SK-N-SH treated with all-trans-retinoic acid at 6 μM for 48 hours (cell line): ENCODE measurements at regions not wholly inside any gene's neighbourhood (a gene's known extent, or its start where the extent isn't known, plus 50 kb on each side); places are given as distances from the start of the nearest gene placed in this dataset.

Experiments used
- ATAC-seq: fragments of 200-7000 bp; cut with Tn5 transposase; 3 replicates; pipeline ENCODE4 v1.9.1; 2020; ENCODE audit warnings: mild to moderate bottlenecking, moderate library complexity
- ARNTL ChIP-seq: fragments of 450-650 bp; formaldehyde crosslinking; IDR thresholded peaks from 2 replicates; pipeline ENCODE4 v1.5.0; 2020; ENCODE audit warnings: low read depth, mild to moderate bottlenecking, moderate library complexity, borderline replicate concordance
- BACH2 ChIP-seq: fragments of 250-450 bp; sonication (Bioruptor Pico); IDR thresholded peaks from 2 replicates; pipeline ENCODE4 v1.9.0; 2021; ENCODE audit warnings: mild to moderate bottlenecking, borderline replicate concordance
- CREB5 ChIP-seq: fragments of 250-450 bp; sonication (Bioruptor Pico); IDR thresholded peaks from 2 replicates; pipeline ENCODE4 v1.5.1; 2020; ENCODE audit warnings: low read depth, mild to moderate bottlenecking, moderate library complexity
- CSDC2 ChIP-seq: fragments of 250-450 bp; sonication (Bioruptor Pico); IDR thresholded peaks from 2 replicates; pipeline ENCODE4 v1.5.0; 2020; ENCODE audit warnings: mild to moderate bottlenecking, moderate library complexity
- CSRNP3 ChIP-seq: fragments of 250-450 bp; sonication (Bioruptor Pico); IDR thresholded peaks from 2 replicates; pipeline ENCODE4 v1.5.1; 2021; ENCODE audit warnings: mild to moderate bottlenecking, moderate library complexity
- GLIS3 ChIP-seq: fragments of 250-450 bp; sonication (Bioruptor Pico); IDR thresholded peaks from 2 replicates; pipeline ENCODE4 v1.5.0; 2020; ENCODE audit warnings: mild to moderate bottlenecking, moderate library complexity
- ISL1 ChIP-seq: fragments of 250-450 bp; sonication (Bioruptor Pico); IDR thresholded peaks from 2 replicates; pipeline ENCODE4 v2.1.2; 2022; ENCODE audit warnings: mild to moderate bottlenecking, moderate library complexity
- OSR1 ChIP-seq: fragments of 250-450 bp; sonication (Bioruptor Pico); IDR thresholded peaks from 2 replicates; pipeline ENCODE4 v1.8.0; 2022; ENCODE audit warnings: moderate library complexity, mild to moderate bottlenecking, inconsistent platforms
- PATZ1 ChIP-seq: fragments of 250-450 bp; sonication (Bioruptor Pico); IDR thresholded peaks from 2 replicates; pipeline ENCODE4 v1.8.0; 2020; ENCODE audit warnings: mild to moderate bottlenecking, moderate library complexity, borderline replicate concordance
- POU6F1 ChIP-seq: fragments of 250-450 bp; sonication (Bioruptor Pico); IDR thresholded peaks from 2 replicates; pipeline ENCODE4 v1.8.0; 2021; ENCODE audit warnings: low read depth, mild to moderate bottlenecking, moderate library complexity, borderline replicate concordance
- PPARA ChIP-seq: fragments of 250-450 bp; sonication (Bioruptor Pico); IDR thresholded peaks from 2 replicates; pipeline ENCODE4 v1.5.0; 2020; ENCODE audit warnings: mild to moderate bottlenecking, borderline replicate concordance
- RARB ChIP-seq: fragments of 250-450 bp; sonication (Bioruptor Pico); IDR thresholded peaks from 2 replicates; pipeline ENCODE4 v1.8.0; 2021; ENCODE audit warnings: mild to moderate bottlenecking, moderate library complexity
- TCF4 ChIP-seq: fragments of 250-450 bp; sonication (Bioruptor Pico); IDR thresholded peaks from 2 replicates; pipeline ENCODE4 v1.8.0; 2021; ENCODE audit warnings: mild to moderate bottlenecking, moderate library complexity, borderline replicate concordance
- TOX ChIP-seq: fragments of 250-450 bp; sonication (Bioruptor Pico); IDR thresholded peaks from 2 replicates; pipeline ENCODE4 v1.8.0; 2021; ENCODE audit warnings: mild to moderate bottlenecking, moderate library complexity, borderline replicate concordance
- TSHZ2 ChIP-seq: fragments of 250-450 bp; sonication (Bioruptor Pico); IDR thresholded peaks from 2 replicates; pipeline ENCODE4 v1.5.0; 2020; ENCODE audit warnings: mild to moderate bottlenecking, moderate library complexity
- ZC3H10 ChIP-seq: fragments of 250-450 bp; sonication (Bioruptor Pico); IDR thresholded peaks from 2 replicates; pipeline ENCODE4 v1.5.1; 2021; ENCODE audit warnings: mild to moderate bottlenecking, moderate library complexity
- ZFP3 ChIP-seq: fragments of 250-450 bp; sonication (Bioruptor Pico); IDR thresholded peaks from 2 replicates; pipeline ENCODE4 v1.5.0; 2020; ENCODE audit warnings: mild to moderate bottlenecking, moderate library complexity
- ZFP30 ChIP-seq: fragments of 450-650 bp; formaldehyde crosslinking; IDR thresholded peaks from 2 replicates; pipeline ENCODE4 v1.5.0; 2022; ENCODE audit warnings: mild to moderate bottlenecking, moderate library complexity
- ZNF70 ChIP-seq: fragments of 450-650 bp; formaldehyde crosslinking; IDR thresholded peaks from 2 replicates; pipeline ENCODE4 v1.5.0; 2020; ENCODE audit warnings: mild to moderate bottlenecking, moderate library complexity
- ZNF8 ChIP-seq: fragments of 450-650 bp; formaldehyde crosslinking; IDR thresholded peaks from 2 replicates; pipeline ENCODE4 v1.5.0; 2020; ENCODE audit warnings: mild to moderate bottlenecking, moderate library complexity

- ATAC-seq, result no peak
These were observed 301.7 kb downstream of the FOXA2 start for GRCh38 chr20:22282696-22283095.

GRCh38 chr20:22274330-22274729, 310.0 kb downstream of the FOXA2 start:
- ATAC-seq, result no peak
- TF ChIP-seq ZC3H10, result no peak

More at GRCh38 chr20:22282696-22283095, 301.7 kb downstream of the FOXA2 start:
- no peak for TF ChIP-seq POU6F1 (CRISPR knock-in tag)
- TF ChIP-seq ZNF70 (CRISPR knock-in tag), result no peak
- TF ChIP-seq CREB5 (CRISPR knock-in tag), result no peak
- no peak for TF ChIP-seq ZNF8 (CRISPR knock-in tag)
- TF ChIP-seq ZFP3 (CRISPR knock-in tag), result no peak
- TF ChIP-seq GLIS3 (CRISPR knock-in tag), result no peak
- no peak for TF ChIP-seq ZFP30 (CRISPR knock-in tag)
- TF ChIP-seq BACH2, result no peak
- TF ChIP-seq PPARA (CRISPR knock-in tag), result no peak
- no peak for TF ChIP-seq CSRNP3 (CRISPR knock-in tag)
- TF ChIP-seq ARNTL (CRISPR knock-in tag), result no peak
- no peak for TF ChIP-seq PATZ1 (CRISPR knock-in tag)
- TF ChIP-seq ISL1 (CRISPR knock-in tag), result no peak
- TF ChIP-seq TSHZ2 (CRISPR knock-in tag), result no peak
- no peak for TF ChIP-seq TCF4 (CRISPR knock-in tag)
- TF ChIP-seq OSR1 (CRISPR knock-in tag), result no peak

- TF ChIP-seq TOX (no peak), PATZ1 (CRISPR knock-in tag) (no peak), ZFP3 (CRISPR knock-in tag) (no peak), PPARA (CRISPR knock-in tag) (no peak), CSDC2 (CRISPR knock-in tag) (no peak), GLIS3 (CRISPR knock-in tag) (no peak), TSHZ2 (CRISPR knock-in tag) (no peak), RARB (CRISPR knock-in tag) (no peak)
- TF ChIP-seq, all 23 proteins: peak for 0
- no peak for ATAC-seq
These were observed 315.7 kb downstream of the FOXA2 start for GRCh38 chr20:22268675-22269074.
